Stomach smooth muscle (tissue), 2 donors: ENCODE measurements at regions not wholly inside any gene's neighbourhood (a gene's known extent, or its start where the extent isn't known, plus 50 kb on each side); places are given as distances from the start of the nearest gene placed in this dataset.

Experiments
- H3K27ac ChIP-seq: one replicate; pipeline ENCODE4 v1.7.0; 2013; ENCODE audit warnings: mild to moderate bottlenecking, low read length, inconsistent platforms
- H3K27me3 ChIP-seq, 2 donors: one replicate each; pipeline ENCODE4 v1.7.0; 2013; ENCODE audit warnings: low read length in 2 of 2; ENCODE audit not compliant: insufficient read depth in 2 of 2, control insufficient read depth in 1 of 2
- H3K36me3 ChIP-seq, 2 donors: one replicate each; pipeline ENCODE4 v1.7.0; 2013; ENCODE audit warnings: low read length in 2 of 2; ENCODE audit not compliant: control insufficient read depth in 2 of 2, insufficient read depth in 2 of 2
- H3K4me1 ChIP-seq: one replicate; pipeline ENCODE4 v1.7.0; 2013; ENCODE audit warnings: low read length; ENCODE audit not compliant: control insufficient read depth, insufficient read depth
- H3K4me3 ChIP-seq, 2 donors: one replicate each; pipeline ENCODE4 v1.7.0; 2013; ENCODE audit warnings: low read length in 2 of 2
- H3K9ac ChIP-seq, 2 donors: one replicate each; pipeline ENCODE4 v1.7.0; 2013; ENCODE audit warnings: low read length in 2 of 2, mild to moderate bottlenecking in 1 of 2
- H3K9me3 ChIP-seq, 2 donors: one replicate each; pipeline ENCODE4 v1.7.0; 2013; ENCODE audit warnings: low read length in 2 of 2; ENCODE audit not compliant: control insufficient read depth in 2 of 2
- donor health status: healthy.
- donor health status: Pancreatic carcinoma.

GRCh38 chr13:63628310-63628709, 2212.7 kb upstream of the PCDH20 start:
- Histone ChIP-seq H3K27ac (no peak overlapping the region), H3K9ac (no peak overlapping the region), H3K4me3 (no peak overlapping the region), H3K27me3 (no peaks in the 10 kb centered on the region), H3K4me1 (no peaks in the 10 kb centered on the region), H3K36me3 (no peaks in the 10 kb centered on the region), H3K9me3 (no peaks in the 10 kb centered on the region)

- H3K4me3 ChIP-seq, result no peak overlapping the region
- H3K36me3 ChIP-seq, result no peaks in the 10 kb centered on the region
- no peak overlapping the region for H3K27ac ChIP-seq
- no peaks in the 10 kb centered on the region for H3K9me3 ChIP-seq
- H3K27me3 ChIP-seq, result no peaks in the 10 kb centered on the region
- H3K9ac ChIP-seq, result no peak overlapping the region
- H3K4me1 ChIP-seq, result no peaks in the 10 kb centered on the region
Observed at GRCh38 chr13:63625869-63626268, 2210.2 kb upstream of the PCDH20 start.

- Histone ChIP-seq H3K4me3 (no peak overlapping the region), H3K27me3 (no peaks in the 10 kb centered on the region), H3K27ac (no peak overlapping the region), H3K9me3 (no peaks in the 10 kb centered on the region), H3K36me3 (no peaks in the 10 kb centered on the region), H3K4me1 (no peaks in the 10 kb centered on the region), H3K9ac (no peak overlapping the region)
Observed at GRCh38 chr13:63614874-63615612, 2199.4 kb upstream of the PCDH20 start.

DNA sequence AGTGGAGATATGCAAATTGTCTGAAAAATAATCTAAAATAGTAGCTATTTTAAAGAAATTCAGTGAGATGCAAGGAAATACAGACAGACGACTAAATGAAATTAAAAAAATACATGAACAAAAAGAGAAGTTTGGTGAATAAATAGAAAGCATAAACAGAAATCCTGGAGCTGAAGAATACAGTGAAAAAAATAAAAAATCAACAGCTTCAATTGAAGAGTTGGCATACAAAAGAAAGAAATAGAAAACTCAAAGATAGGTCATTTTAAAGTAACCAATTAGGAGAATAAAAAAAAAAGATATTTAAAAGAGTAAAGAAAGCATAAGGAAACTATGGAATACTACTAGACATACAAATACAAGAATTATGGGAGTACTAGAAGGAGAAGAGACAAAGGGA, 2191.5 kb upstream of the PCDH20 start:
- H3K9me3 ChIP-seq, result peaks cover 7 to 14% of the 10 kb centered on the region in 2 donors
- no peaks in the 10 kb centered on the region for H3K36me3 ChIP-seq
- H3K27me3 ChIP-seq, result no peaks in the 10 kb centered on the region
- H3K27ac ChIP-seq, result no peak overlapping the region
- H3K9ac ChIP-seq, result no peak overlapping the region
- H3K4me1 ChIP-seq, result no peaks in the 10 kb centered on the region
- H3K4me3 ChIP-seq, result no peak overlapping the region

DNA sequence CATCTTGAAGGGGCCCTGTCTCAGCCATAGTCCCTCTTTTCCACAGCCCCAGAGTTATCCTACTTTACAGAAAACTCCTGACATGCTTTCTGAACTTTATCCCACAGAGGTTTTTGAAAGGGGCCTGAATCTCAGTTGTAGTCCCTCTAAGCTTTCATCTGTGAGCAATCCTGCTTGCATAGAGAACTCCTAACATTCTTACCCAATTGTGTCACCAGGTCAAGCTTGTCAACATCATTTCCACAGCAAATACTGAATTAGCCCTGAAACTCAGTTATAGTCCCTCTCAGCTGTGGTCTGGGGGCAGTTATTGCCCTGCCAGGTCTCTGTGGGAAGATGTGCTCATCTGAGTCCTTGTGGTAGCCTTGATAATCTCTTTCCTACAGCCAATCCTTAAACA, 2190.3 kb upstream of the PCDH20 start:
- Histone ChIP-seq H3K4me1 (no peaks in the 10 kb centered on the region), H3K9me3 (peaks cover 7 to 14% of the 10 kb centered on the region in 2 donors), H3K27me3 (no peaks in the 10 kb centered on the region), H3K9ac (no peak overlapping the region), H3K4me3 (no peak overlapping the region), H3K27ac (no peak overlapping the region), H3K36me3 (no peaks in the 10 kb centered on the region)

DNA sequence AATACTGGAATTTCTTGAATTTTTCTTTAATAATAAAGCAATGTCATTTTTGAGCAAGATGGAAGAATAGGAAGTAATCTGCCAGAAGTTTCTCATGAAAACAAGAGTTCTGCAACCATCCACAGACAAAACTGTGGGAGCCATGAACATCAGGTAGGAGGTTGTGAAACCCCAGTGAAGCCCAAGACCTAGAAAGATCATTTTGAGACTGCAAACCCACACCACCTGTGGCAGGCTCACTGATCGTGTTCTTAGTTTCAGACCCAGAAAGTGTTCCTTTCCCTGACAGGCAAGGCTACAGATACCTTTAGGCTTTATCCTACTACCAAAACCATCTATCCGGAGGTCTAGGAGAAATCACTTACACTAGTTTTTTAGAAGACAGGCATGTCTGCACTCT, 2189.8 kb upstream of the PCDH20 start:
- Histone ChIP-seq H3K4me1 (no peaks in the 10 kb centered on the region), H3K4me3 (no peak overlapping the region), H3K27me3 (no peaks in the 10 kb centered on the region), H3K9ac (no peak overlapping the region), H3K36me3 (no peaks in the 10 kb centered on the region), H3K27ac (no peak overlapping the region), H3K9me3 (peaks cover 7 to 14% of the 10 kb centered on the region in 2 donors)

GRCh38 chr13:63595811-63596210, 2180.2 kb upstream of the PCDH20 start:
- H3K9ac ChIP-seq, result no peak overlapping the region
- no peak overlapping the region for H3K27ac ChIP-seq
- no peaks in the 10 kb centered on the region for H3K27me3 ChIP-seq
- H3K4me1 ChIP-seq, result no peaks in the 10 kb centered on the region
- no peaks in the 10 kb centered on the region for H3K36me3 ChIP-seq
- H3K9me3 ChIP-seq, result peaks cover 0 to 4% of the 10 kb centered on the region in 2 donors
- no peak overlapping the region for H3K4me3 ChIP-seq

- H3K9ac ChIP-seq, result no peak overlapping the region
- H3K4me3 ChIP-seq, result no peak overlapping the region
- H3K27ac ChIP-seq, result no peak overlapping the region
- no peaks in the 10 kb centered on the region for H3K4me1 ChIP-seq
- H3K36me3 ChIP-seq, result no peaks in the 10 kb centered on the region
- H3K27me3 ChIP-seq, result no peaks in the 10 kb centered on the region
- H3K9me3 ChIP-seq, result peaks cover 0 to 4% of the 10 kb centered on the region in 2 donors
Observed at GRCh38 chr13:63586467-63586866, 2170.8 kb upstream of the PCDH20 start.

DNA sequence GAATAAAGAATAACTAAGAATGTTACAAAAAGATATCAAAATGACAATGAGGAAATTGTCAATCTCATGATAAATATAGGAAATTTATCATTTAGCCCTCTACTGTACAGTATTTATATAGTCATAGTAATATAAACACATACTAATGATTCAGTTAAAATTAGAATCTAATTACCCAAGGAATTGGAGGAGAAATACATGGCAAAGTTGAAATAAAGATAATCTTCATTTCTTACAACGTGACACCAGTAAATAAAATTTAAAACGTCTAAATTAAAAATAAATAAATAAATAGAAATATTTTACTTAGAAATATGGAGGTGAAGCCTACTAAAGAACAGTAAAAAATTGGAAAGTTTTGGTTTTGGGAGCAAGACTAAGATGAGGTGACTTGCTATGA, 2163.1 kb upstream of the PCDH20 start:
- Histone ChIP-seq H3K36me3 (no peaks in the 10 kb centered on the region), H3K4me1 (no peaks in the 10 kb centered on the region), H3K9me3 (peaks cover 0 to 4% of the 10 kb centered on the region in 2 donors), H3K27ac (no peak overlapping the region), H3K4me3 (no peak overlapping the region), H3K27me3 (no peaks in the 10 kb centered on the region), H3K9ac (no peak overlapping the region)

DNA sequence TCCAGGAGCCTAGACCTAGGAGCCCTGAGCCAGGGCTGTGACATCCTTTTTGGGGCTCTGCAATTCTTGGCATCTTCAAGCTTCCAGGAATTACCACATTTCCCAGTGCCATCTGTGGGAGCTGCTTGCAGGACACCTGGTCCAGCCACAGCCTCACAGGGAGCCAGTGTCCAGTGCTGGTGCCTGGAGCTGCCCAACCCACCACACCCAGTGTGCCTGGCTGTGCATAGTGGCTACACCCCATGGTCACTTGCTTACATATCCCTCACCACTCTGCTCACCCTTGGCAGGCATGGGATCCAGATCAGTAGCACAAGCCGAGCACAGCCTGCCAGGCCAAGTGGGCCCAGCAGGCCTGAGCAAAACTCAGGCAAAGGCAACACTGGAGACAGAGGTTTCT, 2151.4 kb upstream of the PCDH20 start:
- no peaks in the 10 kb centered on the region for H3K27me3 ChIP-seq
- H3K9me3 ChIP-seq, result no peaks in the 10 kb centered on the region
- no peak overlapping the region for H3K9ac ChIP-seq
- no peak overlapping the region for H3K27ac ChIP-seq
- H3K4me1 ChIP-seq, result no peaks in the 10 kb centered on the region
- no peak overlapping the region for H3K4me3 ChIP-seq
- no peaks in the 10 kb centered on the region for H3K36me3 ChIP-seq

DNA sequence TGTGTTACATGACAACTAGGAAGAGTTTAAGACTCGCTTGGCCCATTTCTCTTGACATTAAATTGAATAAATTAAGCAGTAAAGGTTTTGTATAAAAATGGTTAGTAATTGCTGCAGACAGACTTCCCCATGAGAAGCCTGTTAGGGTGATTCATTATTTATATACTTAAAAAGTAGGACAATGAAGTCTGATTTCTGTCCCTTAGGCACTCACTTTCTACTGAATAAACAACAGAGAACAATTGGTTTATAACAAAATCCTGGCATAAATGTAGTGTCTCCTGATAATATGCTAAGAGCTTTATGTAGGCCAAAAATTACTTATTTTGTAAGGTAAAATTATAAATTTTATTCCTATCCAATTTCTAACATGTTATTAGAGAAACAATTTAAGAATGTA, 2138.5 kb upstream of the PCDH20 start:
- Histone ChIP-seq H3K9me3 (no peaks in the 10 kb centered on the region), H3K27me3 (no peaks in the 10 kb centered on the region), H3K4me3 (no peak overlapping the region), H3K4me1 (no peaks in the 10 kb centered on the region), H3K27ac (no peak overlapping the region), H3K9ac (no peak overlapping the region), H3K36me3 (no peaks in the 10 kb centered on the region)
